HepG2 (cell line): ENCODE measurements at regions not wholly inside any gene's neighbourhood (a gene's known extent, or its start where the extent isn't known, plus 50 kb on each side); places are given as distances from the start of the nearest gene placed in this dataset.

Source experiments
- ATAC-seq: fragments of 200-7000 bp; cut with Tn5 transposase; 3 replicates; pipeline ENCODE4 v1.9.1; 2020; ENCODE audit warnings: mild to moderate bottlenecking, moderate library complexity
- BruUV-seq: library from RNA; stranded (reverse); fragments of 400-500 nt; replicated peaks from 2 replicates; lab custom pipeline; 2021; lab: Mats Ljungman, UMichigan
- CTCF ChIA-PET: fragments of 300-600 bp; formaldehyde crosslinking; extraction: SDS; loops from one replicate; lab custom pipeline; 2021; ENCODE audit warnings: low total read pairs, inconsistent platforms, low intra/inter-chr PET ratio; lab: Yijun Ruan, JAX
- POLR2A ChIA-PET: fragments of 350-600 bp; sonication (Branson Sonifier 250); formaldehyde crosslinking; loops from one replicate; lab custom pipeline; 2020; ENCODE audit warnings: antibody characterized with exemption, inconsistent platforms; lab: Yijun Ruan, JAX
- DNase-seq: peaks from one replicate; pipeline ENCODE4 v3.0.0-alpha.2; 2015; ENCODE audit warnings: low spot score
- FAIRE-seq: peaks from 3 replicates; lab custom pipeline; 2011; peaks lifted over from hg19 to GRCh38; lab: Jason Lieb, UNC
- H2AFZ ChIP-seq: one replicate; pipeline ENCODE4 v1.6.1; 2011; ENCODE audit warnings: low read length, inconsistent platforms
- H3K27ac ChIP-seq: fragments of 300-600 bp; 3 replicates; pipeline ENCODE4 v1.8.0; 2011; ENCODE audit warnings: mixed run types, mild to moderate bottlenecking, mixed read lengths, low read length, inconsistent platforms; ENCODE audit not compliant: insufficient read depth; ENCODE audit errors: extremely low read length
- H3K27me3 ChIP-seq, 2 experiments: fragments of 200-600 bp in 1 of 2; 2 replicates in 1 of 2; 3 replicates in 1 of 2; pipeline versions ENCODE4 v1.6.0 to v1.8.0; 2011; ENCODE audit warnings: low read length in 2 of 2, mild to moderate bottlenecking in 2 of 2, moderate library complexity in 2 of 2, inconsistent platforms in 1 of 2; ENCODE audit not compliant: insufficient read depth in 2 of 2, control insufficient read depth in 1 of 2
- H3K36me3 ChIP-seq, 2 experiments: fragments of 200-600 bp in 1 of 2; replicated peaks in 1 of 2; 2 replicates in 1 of 2; 3 replicates in 1 of 2; pipeline versions ENCODE4 v1.5.1 to v1.8.0; 2011; ENCODE audit warnings: low read length in 2 of 2, inconsistent platforms in 1 of 2; ENCODE audit not compliant: insufficient read depth in 2 of 2, control insufficient read depth in 1 of 2
- H3K4me1 ChIP-seq: 2 replicates; pipeline ENCODE4 v1.5.1; 2012; ENCODE audit warnings: low read length, inconsistent platforms; ENCODE audit not compliant: insufficient read depth
- H3K4me2 ChIP-seq: 2 replicates; pipeline ENCODE4 v1.6.0; 2011; ENCODE audit warnings: low read depth, low read length, inconsistent platforms
- H3K4me3 ChIP-seq, 3 experiments: fragments of 200-600 bp in 1 of 3; sonication (generic), shearing (Covaris generic) in 1 of 3; replicated peaks in 1 of 3; 2 replicates each; pipeline ENCODE4 v1.5.1; 2011 to 2016; ENCODE audit warnings: low read length in 3 of 3, inconsistent platforms in 2 of 3, low read depth in 2 of 3, mild to moderate bottlenecking in 2 of 3, control low read depth in 1 of 3, mixed read lengths in 1 of 3; ENCODE audit not compliant: insufficient read depth in 1 of 3
- H3K79me2 ChIP-seq: one replicate; pipeline ENCODE4 v1.6.1; 2011; ENCODE audit warnings: low read length, inconsistent platforms; ENCODE audit not compliant: insufficient read depth
- H3K9ac ChIP-seq: 2 replicates; pipeline ENCODE4 v1.6.0; 2011; ENCODE audit warnings: mild to moderate bottlenecking, low read depth, low read length, inconsistent platforms; ENCODE audit not compliant: insufficient read depth
- H3K9me3 ChIP-seq: 2 replicates; pipeline ENCODE4 v1.5.1; 2012; ENCODE audit warnings: mild to moderate bottlenecking, low read length
- H4K20me1 ChIP-seq: 2 replicates; pipeline ENCODE4 v1.6.0; 2011; ENCODE audit warnings: inconsistent platforms, mild to moderate bottlenecking, low read length, moderate library complexity; ENCODE audit not compliant: insufficient read depth
- XBP1 ChIP-seq: sonication (generic); formaldehyde crosslinking; IDR thresholded peaks from 2 replicates; pipeline ENCODE4 v1.5.0; 2020; ENCODE audit warnings: missing genetic modification reagents
- ZBTB40 ChIP-seq, 2 experiments: fragments of 450-650 bp in 1 of 2; sonication (generic) in 1 of 2; formaldehyde crosslinking in 1 of 2; IDR thresholded peaks; 2 replicates each; pipeline versions ENCODE4 v1.6.1 to v1.8.0; 2016 to 2022; ENCODE audit warnings: antibody characterized with exemption in 1 of 2, mild to moderate bottlenecking in 1 of 2, missing genetic modification reagents in 1 of 2
- ZNF629 ChIP-seq: sonication (generic); formaldehyde crosslinking; conservative IDR thresholded peaks from 2 replicates; pipeline ENCODE4 v1.5.0; 2020; ENCODE audit warnings: missing genetic modification reagents
- ZSCAN5A ChIP-seq: sonication (generic); formaldehyde crosslinking; IDR thresholded peaks from 2 replicates; pipeline ENCODE4 v1.8.0; 2022; ENCODE audit warnings: mild to moderate bottlenecking, missing genetic modification reagents, borderline replicate concordance
- WGBS: methylation state at CpG from one replicate; pipeline ENCODE4 v1.1.6; 2017; ENCODE audit warnings: low lambda C conversion rate; 5-methylcytosine and 5-hydroxymethylcytosine counted together
- in situ Hi-C: cut with HindIII; loops from 2 replicates; pipeline ENCODE4 v1.10.0; 2017; ENCODE audit warnings: low pct_unique_long_range_greater_than_20kb; ENCODE audit not compliant: extremely low pct_ligation_motif_present
- intact Hi-C: fragments of 100-400 bp; cut with micrococcal nuclease; formaldehyde crosslinking; loops from one replicate; pipeline ENCODE4 v1.10.0; 2022; ENCODE audit not compliant: unreplicated experiment

- no peak for TF ChIP-seq ZSCAN5A (CRISPR knock-in tag)
Observed at GRCh38 chr18:46377557-46377956, 273.4 kb downstream of the HAUS1 start (continued).

GRCh38 chr18:46378126-46378863 lies 274.1 kb downstream of the HAUS1 start:
- FAIRE-seq (no peak), ATAC-seq (no peak)
- Histone ChIP-seq H3K27me3 (peaks cover 2 to 27% of the 10 kb centered on the region in 2 experiments; a peak in 2 of 5 replicates), H3K4me3 (no peak overlapping the region), H3K36me3 (no peaks in the 10 kb centered on the region), H3K9me3 (no peaks in the 10 kb centered on the region)
- in situ Hi-C loops: no loop called here
- 39% methylated on average over 12 of the region's 12 CpGs for WGBS
- TF ChIP-seq ZNF629 (CRISPR knock-in tag) (0 out of 2 replicates have a peak, but pooled peaks have one; percentile 66), XBP1 (CRISPR knock-in tag) (no peak)
- TF ChIP-seq, all 625 proteins: peak for 1
- POLR2A ChIA-PET: no interaction called here
- intact Hi-C loops: no loop called here
- Histone ChIP-seq H3K9ac (no peak overlapping the region), H3K27ac (no peak overlapping the region), H4K20me1 (no peaks in the 10 kb centered on the region), H3K4me2 (no peak overlapping the region), H2AFZ (no peak overlapping the region), H3K4me1 (no peaks in the 10 kb centered on the region), H3K79me2 (no peaks in the 10 kb centered on the region)
- CTCF ChIA-PET: no interaction called here
- no peak for DNase-seq
- BruUV-seq: no TSS peak

GRCh38 chr18:46378864-46379207 lies 274.7 kb downstream of the HAUS1 start:
- H3K4me3 ChIP-seq: no peak overlapping the region
- no peak overlapping the region for H3K4me2 ChIP-seq
- H2AFZ ChIP-seq: no peak overlapping the region
- no peaks in the 10 kb centered on the region for H3K9me3 ChIP-seq
- peaks cover 2 to 22% of the 10 kb centered on the region in 2 experiments; a peak in 2 of 5 replicates for H3K27me3 ChIP-seq
- H3K79me2 ChIP-seq: no peaks in the 10 kb centered on the region
- no TSS peak for BruUV-seq
- H4K20me1 ChIP-seq: no peaks in the 10 kb centered on the region
- no peak overlapping the region for H3K9ac ChIP-seq
- ATAC-seq (no peak), DNase-seq (no peak), FAIRE-seq (no peak)
- H3K27ac ChIP-seq: no peak overlapping the region
- 27% methylated on average over 4 of the region's 4 CpGs for WGBS
- H3K36me3 ChIP-seq: no peaks in the 10 kb centered on the region
- intact Hi-C loops: no loop called here
- ChIA-PET POLR2A (no interaction called here), CTCF (no interaction called here)
- in situ Hi-C loops: no loop called here
- H3K4me1 ChIP-seq: no peaks in the 10 kb centered on the region
- TF ChIP-seq ZBTB40 (IDR thresholded peaks at IDR 0.05): no peak
- TF ChIP-seq ZBTB40 (CRISPR knock-in tag; IDR thresholded peaks at IDR 0.05): no peak
